CD4-positive, alpha-beta T cell treated with Interleukin-12 subunit alpha and Interleukin-12 subunit beta, for 1 hour (primary cell): ENCODE measurements at regions not wholly inside any gene's neighbourhood (a gene's known extent, or its start where the extent isn't known, plus 50 kb on each side); places are given as distances from the start of the nearest gene placed in this dataset.

Experiments
- DNase-seq: peaks from one replicate; pipeline ENCODE4 v3.0.0-alpha.2; 2020

DNA sequence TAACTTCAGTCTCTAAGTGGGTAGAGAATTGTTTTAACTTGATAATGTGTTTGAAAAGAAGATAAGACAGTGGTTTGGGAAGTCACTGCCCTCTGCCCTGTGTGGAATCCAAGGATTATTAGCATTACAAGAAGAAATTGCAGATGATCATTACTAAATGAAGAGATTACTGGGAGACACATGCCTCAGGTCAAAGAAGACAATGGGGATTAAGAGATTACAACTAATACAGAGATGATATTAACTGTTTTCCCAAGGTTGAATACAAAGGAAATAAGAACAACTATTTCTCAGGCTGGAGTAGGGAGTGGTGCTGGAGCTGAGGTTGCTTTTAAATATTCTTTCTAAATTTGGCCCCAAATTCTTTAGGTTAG is 166.0 kb downstream of the TRMT11 start:
- DNase-seq = no peak

DNA sequence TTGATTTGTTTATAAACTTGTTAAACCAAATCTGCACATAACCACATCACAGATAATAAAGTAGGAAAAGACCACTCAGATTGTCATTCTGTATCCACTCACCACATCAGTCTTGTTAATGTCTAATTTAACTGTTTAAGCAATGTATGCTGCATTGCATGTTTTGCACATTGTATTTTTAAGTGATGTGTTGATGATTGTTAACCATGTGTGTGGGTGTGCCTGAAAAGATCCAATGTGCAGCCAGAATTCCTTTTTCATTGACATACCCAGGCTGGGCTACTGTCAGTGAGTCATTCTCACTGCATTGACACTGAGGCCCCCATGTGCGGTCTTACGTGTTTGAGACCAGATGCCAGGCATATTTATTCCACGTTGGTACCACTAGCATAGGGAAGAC is 167.3 kb downstream of the TRMT11 start:
- DNase-seq = no peak

DNA sequence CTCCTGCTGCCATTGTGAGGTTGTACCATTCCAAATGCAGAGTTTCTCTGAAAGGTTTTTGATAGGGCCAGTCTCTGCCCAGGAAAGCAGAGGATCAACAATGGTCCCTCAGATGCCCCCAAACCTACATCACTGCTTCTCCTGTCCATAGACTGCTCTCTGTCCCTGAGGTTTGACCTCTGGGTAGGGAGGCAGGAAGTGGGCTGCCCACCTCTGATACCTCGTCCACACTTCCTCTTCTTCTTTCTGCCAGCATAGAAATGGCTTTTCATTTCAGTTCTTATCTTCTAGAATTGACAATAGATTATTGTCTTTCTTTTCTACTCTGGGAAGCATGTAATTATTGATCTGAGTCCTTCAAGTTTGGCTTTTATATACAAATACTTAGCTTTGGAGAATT is 170.6 kb downstream of the TRMT11 start:
- no peak for DNase-seq

DNA sequence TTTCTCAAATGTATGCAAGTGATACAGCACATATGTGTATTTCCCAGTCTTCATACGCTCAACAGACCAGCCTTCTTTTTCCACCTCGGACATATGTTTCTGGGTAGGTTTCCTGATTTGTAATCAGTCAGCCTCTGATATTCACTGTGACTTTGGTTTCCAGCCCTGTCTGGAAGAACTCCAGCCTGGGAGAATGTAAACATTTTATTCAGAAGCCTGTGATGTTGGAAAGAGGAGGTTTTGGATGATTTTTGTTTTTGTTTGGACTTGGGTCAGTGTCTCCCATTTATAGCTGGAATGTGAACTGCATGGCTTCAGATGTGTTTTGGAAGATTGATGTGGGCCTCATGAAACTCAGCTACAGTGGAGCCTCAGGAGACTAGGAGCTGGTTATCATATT is 172.2 kb upstream of the CENPW start:
- no peak for DNase-seq

DNA sequence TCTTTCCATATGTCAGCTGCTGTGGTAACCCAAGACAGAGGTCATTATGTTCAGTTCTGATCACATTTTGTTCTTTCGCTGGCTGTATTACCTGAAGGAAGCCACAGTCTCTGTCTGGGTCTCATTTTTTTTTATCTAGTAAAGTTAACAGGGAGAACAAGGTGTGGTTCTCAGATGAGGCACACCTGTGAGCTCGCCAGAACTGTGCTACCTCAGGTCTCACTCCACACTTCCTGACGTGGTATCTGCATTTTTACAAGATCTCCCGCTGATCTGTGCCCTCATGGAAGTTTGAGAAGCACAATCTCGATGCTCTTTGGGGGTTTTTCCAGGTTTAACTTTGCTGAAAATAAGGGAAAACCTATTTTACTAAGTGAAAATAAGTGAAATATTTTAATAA is 169.5 kb upstream of the CENPW start:
- no peak for DNase-seq

DNA sequence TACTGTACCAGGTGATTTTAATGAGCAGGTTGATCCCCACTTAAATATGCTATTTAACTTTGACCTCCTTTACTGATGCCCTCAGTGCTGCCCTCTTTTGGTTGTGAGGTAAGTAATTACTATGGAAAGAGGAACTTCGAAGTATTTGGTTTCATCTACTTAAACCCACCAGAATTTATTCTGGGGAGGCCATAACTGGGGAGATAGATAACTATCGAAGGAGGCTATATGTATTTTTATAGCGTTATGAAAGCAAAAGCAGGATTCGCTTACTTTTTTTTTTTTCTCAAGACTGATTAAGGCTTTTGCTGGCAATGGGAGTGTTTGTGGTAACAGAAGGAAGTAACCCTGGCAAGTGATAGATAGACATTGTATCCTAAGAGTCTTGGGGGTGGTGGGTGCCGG is 168.9 kb upstream of the CENPW start:
- DNase-seq = peak; percentile 31

DNA sequence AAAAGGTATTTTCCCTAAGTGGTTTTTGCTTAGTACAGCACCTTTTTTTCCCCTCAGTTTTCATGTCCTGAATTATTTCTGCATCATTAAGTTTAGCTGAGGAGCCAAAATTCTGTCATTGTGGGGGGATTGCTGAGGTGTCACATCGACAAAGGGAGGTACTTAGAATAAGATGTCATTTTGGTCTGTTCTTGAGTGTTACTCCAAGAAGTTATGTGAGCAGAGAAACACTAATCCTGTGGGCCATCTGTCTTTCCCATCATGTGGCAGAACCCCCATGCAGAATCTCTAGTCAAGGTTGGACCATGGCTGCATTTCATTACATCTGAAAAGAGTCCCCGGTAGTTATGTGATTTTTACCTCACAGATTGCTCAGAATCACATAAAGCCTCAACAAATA is 167.8 kb upstream of the CENPW start:
- no peak for DNase-seq

DNA sequence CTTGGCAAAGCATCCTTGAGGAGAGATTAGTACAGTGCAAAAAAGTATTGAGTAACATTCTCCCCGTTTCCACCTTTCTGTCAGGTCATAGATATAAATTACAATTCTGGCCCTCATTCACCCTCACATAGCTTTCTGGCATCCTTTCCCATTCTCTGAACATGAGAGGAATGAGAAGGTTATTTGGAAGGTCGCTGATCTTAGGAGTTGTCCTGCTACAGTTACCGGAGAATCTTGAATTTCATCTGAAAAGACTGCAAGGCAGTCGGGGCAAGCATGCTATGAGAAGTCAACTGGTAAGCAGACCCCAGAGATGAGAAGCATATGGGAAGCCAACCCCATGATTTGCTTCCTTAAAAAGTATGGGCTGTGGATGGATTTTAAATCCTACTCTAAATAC is 166.7 kb upstream of the CENPW start:
- no peak for DNase-seq

DNA sequence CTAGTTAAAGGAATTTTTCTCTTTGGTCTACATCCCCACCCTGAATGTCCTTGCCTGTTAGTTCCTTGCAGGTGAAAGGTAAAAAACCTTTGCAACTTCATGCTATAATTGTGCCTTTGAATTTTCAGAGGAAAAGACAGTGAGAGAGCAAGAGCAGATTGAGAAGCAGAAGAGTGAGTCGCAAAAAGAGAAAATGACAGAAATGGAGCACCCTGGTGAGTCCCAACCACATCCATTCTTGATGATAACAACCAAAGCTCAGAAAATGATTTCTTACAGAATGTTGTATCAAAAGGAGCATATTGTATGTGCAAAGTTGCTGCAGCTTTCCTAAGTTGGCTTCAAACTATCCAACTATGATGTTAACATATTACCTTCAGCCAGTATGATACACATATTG is 165.2 kb upstream of the CENPW start:
- DNase-seq = no peak

DNA sequence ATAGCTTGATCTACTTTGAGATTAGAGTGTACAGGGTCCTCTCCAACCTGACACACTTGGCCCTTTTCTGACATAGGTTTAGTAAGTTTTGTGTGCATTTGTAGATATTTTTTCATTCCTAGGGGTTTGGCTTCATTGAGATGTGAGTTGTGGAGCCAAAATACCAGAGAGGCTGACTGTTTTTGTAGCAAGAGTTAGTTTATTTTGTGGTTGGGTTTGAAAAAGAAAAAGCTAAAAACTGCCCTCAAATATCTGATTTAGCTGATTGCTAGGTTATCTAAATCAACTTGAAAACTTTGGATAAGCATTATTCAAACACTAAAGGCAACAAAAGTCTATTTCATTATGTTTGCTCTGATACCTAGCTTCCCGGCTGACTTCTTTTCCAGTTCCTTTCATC is 164.7 kb upstream of the CENPW start:
- DNase-seq = no peak

DNA sequence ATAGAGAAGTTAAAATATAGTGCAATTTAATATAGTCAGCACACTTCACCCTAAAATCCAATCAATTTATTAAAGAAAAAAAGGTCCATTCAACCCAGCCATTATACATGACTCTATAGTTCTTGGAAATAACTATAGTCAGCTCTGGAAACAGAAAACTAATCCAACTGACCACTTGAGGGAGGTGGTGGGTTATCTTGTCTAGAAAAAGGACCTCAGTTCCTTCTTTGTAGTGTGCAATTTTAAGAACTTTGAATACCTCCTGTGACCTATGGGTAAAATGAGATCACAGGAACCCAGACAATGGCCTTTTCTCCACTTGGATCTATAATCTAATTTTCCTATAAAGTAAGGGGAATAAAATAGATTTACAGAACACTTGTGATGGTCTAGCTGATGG is 163.6 kb upstream of the CENPW start:
- DNase-seq = no peak

DNA sequence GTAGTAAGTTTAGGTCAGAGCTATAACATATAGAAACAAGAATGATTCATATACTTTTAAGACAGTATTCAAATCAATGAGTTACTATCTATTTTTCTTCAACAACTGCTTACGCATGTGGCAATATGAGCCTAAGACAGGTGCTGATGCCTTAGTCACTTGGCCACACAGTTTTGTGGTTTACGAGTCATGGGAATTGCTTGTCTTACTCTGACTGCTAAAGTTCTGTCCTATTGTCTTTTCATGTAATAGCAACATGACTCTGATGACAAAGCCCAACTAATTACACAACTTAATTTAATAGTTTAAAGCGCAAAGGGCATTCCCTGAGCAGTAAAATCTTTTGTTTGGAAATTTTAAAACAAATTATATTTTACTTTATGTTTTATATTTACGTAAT is 159.3 kb upstream of the CENPW start:
- DNase-seq = no peak

DNA sequence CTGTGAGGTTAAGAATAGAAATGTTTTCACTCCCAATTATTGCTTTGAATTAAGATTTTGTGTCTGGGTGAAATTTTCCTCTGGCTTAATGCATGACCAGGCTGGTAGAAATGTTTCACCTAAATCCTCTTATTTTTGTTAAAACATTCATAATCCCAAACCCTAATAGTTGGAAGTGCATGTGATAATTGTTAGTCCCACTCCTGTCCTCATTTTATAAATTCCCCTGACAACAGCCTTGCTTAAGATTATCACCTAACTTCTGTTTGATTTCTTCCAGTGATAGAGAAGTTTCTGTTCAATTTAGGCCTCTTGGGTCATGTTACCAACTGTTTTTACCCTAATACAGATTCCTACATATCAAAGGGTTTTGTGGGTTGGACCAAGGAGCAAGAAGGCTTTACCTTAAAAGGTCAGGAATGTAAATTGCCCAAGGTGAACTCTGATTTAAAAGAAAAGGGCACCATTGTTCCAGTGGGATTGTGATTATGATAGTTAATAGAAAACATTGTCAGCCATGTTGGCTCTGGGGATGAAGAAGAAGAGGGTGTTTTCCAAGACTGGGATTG is 158.7 kb upstream of the CENPW start:
- no peak for DNase-seq

DNA sequence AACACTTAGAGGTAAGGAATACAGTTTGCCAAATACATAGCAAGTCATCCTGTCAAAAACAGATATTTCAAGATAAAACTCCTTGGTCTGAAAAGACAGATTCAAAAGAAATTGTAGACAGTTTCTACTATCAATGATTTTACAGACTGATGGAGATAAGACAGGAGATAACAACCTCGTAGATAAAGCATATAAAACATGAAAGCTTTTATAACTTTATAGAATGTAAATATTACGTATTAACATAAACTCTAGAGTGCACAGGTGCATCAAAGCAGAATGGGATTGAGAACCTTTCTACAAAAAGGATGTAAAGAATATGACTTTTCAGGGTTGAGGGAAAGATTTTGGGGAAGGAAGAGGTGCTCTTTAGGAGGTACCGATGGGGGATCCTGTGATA is 158.0 kb upstream of the CENPW start:
- DNase-seq = no peak

DNA sequence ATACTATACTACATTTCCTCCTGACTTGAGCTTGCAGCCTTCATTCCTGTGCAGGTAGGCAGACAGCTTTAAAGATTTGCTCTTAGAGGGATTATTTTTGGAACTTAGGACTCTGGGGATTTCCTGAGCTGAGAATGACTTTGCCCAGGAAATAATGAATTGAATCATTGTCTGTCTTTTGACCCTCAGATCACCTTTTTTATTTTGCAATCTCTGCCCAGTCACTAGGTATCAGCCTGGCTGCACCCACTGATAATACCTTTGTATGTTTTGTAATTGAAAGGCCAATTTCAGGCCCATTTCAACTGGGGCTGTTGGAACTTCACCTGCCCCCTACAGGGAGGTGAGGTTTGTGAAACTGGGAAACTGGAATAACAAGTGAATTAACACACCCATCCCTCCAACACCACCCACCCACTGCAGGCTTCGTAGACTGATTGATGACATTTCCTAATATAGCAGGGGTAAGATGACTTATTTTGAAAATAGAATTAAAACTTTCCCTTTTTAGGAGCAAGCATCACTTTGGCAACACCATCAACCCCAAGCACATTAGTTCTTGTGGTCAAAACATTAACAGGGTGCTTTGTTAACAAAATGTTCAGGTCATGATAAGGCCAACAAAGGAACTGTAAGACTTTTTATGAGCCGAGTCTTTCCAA is 157.1 kb upstream of the CENPW start:
- DNase-seq = no peak

DNA sequence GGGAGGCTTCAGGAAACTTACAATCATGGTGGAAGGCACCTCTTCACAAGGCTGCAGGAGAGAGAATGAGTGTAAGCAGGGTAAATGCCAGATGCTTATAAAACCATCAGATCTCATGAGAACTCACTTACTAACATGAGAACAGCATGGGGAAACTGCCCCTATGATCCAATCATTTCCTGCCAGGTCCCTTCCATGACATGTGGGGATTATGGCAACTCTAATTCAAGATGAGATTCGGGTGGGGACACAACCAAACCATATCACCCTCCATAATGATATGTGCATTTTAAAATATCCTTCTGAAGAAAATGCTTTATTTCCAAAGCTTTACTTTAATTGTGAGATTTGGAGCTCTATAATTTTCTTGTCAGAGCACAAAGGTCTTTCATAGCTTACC is 154.1 kb upstream of the CENPW start:
- no peak for DNase-seq

DNA sequence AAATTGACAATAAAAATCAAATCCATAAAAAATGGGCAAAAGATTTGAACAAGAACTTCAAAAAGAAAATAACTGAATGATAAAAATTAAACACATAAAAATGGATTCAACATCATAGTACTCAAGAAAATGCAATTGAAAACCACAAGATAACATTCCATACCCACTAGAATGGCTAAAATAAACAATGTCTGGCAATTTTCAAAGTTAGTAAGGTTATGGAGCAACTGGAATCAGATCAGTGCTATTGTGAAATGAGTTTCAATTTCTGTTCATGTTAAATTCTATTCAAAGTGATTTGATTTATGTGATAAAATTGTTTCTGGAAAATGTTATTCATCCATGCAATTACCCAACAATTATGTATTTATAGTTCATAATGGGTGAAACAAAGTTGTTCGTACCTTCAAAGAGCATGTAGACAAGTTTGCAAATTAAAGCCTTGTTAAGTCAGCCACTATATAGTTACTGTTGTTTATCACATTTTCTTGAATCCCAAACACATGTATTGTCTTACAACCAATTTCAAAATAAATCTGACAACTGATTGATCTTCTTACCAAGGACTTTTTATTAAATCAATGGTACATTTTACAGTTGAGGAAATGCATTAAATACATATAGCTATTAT is 151.5 kb upstream of the CENPW start:
- no peak for DNase-seq

DNA sequence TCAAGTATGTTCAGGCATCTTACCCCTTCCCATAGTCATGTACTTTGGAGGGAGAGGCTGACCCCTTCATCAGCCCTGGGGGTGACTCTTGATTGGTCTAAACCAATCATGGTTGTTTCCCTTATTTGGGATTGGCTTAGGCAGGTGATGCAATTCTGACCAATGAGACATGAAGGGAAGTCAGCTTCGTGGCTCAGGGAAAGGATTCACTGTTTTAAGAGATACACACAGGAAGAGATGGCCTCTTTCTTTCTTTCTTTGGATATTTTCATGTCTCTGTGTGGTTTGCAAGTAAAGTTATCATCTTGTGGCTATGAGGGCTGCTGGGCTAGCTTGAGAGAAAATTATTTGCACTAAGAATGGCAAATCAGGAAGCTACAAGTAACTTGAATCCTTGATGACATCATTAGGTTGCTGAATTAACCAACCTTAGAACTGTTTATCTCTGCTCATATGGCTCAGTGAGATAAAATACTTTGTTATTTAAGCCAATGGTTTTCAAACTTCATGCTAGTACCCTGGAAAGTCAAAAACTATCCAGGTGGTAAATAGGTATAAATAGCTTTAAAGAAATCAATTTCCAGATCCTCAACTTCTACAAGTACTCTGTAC is 144.2 kb upstream of the CENPW start:
- no peak for DNase-seq

DNA sequence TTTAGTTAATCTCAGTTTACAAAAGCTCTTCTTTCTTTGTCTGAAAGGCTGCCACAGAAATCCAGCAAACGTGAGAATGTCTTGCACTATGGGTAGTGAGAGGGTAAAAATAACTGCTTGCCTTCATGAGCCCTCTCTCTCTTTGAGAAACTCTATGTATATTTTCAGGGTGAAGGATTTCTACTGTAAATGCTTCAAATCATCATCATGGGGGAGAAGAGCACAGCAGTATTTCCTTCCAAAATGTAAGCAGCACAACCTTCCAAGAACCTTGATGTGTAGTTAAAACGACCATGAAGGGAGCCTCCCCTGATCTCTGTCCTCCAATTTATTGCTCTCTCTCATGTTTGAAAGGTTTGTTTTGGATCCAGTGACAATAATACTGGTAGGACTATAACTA is 141.3 kb upstream of the CENPW start:
- no peak for DNase-seq

DNA sequence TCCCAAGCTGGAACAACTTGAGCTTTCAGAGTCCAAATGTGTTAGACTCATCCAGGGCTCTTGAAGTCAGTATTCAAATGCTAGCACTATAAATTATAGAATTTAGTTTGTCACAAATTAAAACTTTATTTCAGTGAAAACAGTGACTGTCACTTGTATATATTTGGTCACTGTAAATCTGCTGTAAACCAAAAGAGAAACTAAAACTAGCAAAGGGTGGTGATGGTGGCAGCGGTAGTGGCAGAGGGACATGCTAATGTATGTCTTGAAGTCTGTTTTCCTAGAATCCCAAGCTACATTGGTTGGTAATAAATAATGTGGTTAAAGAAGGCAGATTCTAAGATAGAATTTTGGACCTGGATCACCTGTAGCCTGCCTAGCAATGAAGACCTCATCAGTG is 140.4 kb upstream of the CENPW start:
- DNase-seq = peak; percentile 15

DNA sequence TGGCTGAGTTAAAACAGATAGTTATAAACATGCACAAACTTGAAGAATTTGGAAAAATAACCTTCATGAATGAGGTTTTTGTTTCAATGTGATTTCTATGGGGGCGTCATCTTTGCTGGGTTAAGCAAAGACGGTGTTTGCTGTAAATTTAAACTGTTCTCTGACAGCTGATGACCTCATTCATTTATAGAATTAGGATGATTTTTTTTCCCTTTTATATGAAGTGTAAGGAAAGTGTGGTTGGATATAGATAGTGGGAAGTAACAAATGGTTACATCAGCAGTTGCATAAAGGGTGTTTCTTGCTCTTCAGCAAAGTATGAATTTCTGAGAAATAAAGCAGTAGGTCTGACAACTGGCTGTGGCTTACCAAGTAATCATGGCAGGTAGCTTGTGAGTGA is 137.2 kb upstream of the CENPW start:
- DNase-seq = no peak

DNA sequence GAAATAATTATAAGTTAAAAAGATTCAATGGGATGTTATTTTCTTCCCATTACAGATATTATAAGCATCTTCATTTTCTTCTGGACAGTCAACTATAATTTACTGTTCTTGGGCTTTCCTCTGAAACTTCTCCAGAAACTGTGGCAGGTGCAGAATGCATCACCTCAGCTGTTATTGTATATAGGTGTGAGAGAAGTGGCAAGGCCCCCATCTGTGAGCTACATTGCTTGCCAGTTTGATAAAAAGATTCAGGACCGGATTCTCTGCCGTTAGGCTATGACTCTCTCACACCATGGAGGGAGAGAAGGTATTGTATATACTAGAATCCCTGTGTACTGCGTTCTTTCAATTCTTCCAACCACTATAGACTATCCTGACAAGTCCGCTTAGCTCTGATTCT is 135.8 kb upstream of the CENPW start:
- DNase-seq = no peak

DNA sequence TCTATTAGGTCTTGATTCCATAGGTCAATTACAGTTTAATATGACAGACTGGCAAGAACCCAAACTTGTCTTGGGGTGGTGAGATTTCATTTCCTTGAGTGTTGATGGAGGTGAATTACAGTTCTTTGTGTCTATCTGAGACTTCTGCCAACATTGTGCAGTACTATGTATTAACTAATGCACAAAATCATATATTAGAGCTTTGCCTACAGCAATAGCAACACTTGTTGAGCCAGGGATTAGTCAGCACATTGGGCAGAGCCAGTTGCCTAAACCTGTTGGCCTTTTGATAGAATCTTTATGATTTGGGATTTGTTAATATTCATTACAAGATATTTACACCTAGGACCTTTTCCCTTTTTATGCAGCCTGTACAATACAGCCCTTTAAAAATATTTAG is 135.3 kb upstream of the CENPW start:
- DNase-seq = no peak

DNA sequence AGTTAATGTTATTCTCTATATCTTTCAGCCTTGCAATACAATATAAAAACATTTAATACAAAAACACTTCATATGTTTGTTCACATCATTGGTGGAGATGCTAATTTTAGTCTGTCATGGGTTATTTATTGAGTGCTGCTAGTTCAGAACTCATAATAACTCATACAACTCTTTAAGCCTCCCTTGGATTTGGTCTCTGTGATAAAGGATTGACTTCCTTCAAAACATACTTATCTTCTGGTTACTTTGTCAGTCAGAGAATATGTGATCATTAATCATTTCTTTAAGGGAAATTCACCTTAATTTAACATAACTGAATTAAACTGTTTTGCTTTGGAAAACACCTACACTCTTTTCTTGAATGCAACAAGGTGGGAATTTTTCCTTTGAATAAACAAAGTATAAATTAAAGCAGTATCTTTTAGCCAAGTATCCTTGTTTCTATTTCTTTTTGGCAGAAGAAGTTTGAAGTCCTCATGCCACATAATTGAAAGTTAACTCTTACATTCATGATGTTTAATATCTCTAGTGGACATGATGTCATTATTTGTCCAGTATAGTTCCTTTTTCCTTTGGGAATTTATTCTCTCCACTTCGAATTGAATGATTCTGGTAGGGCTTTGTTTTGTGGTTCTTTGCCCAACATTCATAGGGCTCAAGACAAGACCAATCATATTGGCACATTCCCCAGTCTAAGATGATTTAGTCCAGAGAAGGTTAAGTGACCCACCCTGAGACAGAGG is 133.2 kb upstream of the CENPW start:
- DNase-seq = no peak
